NCI-H187 (cell line): ENCODE measurements at regions not wholly inside any gene's neighbourhood (a gene's known extent, or its start where the extent isn't known, plus 50 kb on each side); places are given as distances from the start of the nearest gene placed in this dataset.
A peak's percentile ranks its signal among the peaks of the same experiment; 100 is the strongest.
"Not testable (repeated sequence)": the region's sequence is repeated elsewhere in the genome, so short reads cannot be mapped to it uniquely, and the experiment has no call there.

Experiments
- DNase-seq, 2 experiments: peaks; one replicate each; lab custom pipeline; 2025; lab: John Stamatoyannopoulos, UW

DNA sequence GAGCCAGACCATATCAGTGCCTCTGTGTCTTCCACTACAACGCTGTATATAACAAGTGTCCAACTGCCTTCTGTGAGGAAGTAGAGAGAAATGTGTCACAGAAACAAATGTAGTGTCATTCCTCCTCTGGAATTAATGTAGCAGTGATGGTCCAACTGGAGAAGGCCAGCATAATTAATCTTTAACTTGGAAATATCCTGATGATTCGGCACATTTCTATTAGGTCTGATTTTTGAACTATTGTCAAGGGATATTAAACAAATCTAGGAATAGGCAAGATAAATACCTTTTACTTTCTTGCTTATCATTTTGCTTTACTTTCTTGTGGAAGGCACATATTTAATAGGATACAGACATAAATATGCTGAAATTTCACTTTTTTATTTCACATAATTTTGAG, 446.2 kb upstream of the ALCAM start:
- DNase-seq: no peak

DNA sequence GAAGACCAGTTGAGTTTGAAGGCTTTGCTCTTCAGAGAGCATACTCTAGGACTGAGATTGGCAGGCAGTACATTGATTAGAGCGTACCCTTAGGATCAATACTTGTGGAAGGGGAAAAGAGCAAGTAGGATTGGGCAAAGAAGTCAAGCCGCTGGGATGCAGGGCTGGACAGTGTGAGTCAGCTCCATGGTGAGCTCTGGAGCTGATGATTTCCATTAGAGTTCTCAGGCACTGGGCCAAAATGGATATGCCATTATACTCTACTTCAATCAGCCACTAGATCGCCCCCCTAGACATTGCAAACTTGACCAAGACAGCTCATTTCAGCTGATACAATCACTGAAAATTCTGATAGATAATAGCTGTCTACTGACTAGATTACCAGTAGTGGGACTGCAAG, 432.7 kb upstream of the ALCAM start:
- no peak for DNase-seq

DNA sequence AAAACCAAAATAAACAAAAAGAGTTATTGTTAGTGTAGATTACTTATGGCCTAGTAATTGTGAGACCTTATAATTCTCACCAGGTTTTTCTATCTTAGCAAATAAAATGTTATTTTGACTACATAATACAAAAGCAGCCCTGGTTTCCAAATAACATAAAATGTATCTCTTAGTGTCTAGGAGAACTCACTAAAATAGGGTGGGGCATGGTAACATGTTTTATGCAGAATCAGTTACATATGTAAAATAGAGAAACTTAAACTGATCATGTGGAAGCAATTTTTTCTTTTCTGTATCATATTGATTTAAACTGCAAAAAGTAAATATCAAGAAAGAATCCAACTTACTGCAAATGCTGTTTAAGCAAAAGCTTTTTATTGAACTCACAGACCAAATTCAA, 431.1 kb upstream of the ALCAM start:
- no peak for DNase-seq

DNA sequence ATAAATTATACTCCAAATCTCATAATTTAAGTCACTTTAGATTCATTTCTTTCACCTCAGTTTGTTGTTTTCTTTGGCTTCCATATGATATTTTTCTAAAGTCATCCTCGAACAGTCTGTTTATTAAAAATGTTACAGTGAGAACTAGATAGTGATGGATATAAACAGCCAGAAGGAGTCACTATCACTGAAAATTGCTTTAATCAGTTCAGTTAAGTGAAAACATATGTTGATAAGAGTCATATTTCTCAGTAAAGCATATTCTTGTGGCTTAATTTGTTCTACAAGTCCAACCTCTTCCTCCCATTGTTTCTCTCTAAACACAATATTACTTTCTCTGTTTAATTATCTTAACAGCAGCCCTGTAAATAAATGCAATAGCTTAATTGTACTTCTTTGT, 427.5 kb upstream of the ALCAM start:
- no peak for DNase-seq

DNA sequence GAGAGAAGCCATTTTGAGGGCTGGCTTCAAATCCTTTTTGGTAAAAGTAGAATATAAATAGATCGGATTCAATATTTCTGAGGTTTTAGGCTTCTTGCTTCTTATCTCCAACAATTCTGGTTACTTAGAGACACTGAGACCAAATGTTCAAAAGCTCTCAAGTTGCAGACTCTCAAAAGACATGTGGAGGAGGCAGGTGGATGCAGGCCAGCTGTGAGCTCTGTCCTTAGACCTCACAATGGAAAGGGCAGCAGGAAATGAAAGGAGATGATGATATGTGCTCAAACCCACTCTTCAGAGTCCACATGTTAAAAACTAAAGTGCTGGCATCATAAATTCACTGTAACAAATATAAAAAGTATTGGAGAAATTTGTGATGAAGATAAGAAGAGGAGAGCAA, 424.9 kb upstream of the ALCAM start:
- DNase-seq: peak; percentile 11 to 23

DNA sequence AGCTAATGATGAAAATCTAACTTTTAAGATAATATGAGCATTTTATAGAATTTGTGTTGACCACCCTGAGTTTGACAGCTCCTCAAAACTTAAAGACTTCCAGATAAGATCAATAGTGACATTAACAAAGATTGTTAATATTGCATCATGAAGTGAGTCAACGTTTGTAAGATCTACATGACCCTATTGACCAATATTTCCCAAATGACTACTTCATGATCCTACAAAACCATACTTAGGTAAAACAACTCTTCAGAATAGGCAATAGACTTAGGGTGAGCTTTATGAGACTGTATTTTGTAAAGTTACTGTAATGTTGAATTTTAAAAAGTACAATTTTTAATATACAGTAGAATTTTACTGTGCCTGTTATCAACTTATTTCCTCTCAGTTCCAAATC, 422.7 kb upstream of the ALCAM start:
- DNase-seq: no peak

DNA sequence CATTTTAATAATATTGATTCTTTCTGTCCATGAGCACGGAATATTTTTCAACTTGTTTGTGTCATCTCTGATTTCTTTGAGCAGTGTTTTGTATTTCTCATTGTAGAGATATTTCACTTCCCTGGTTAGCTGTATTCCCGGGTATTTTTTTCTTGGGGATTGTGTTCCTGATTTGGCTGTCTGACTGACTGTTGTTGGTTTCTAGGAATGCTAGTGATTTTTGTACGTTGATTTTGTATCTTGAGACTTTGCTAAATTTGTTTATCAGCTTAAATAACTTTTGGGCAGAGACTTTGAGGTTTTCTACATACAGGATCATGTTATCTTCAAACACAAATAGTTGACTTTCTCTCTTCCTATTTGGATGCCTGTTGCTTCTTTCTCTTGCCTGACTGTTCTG, 418.8 kb upstream of the ALCAM start:
- no peak for DNase-seq

DNA sequence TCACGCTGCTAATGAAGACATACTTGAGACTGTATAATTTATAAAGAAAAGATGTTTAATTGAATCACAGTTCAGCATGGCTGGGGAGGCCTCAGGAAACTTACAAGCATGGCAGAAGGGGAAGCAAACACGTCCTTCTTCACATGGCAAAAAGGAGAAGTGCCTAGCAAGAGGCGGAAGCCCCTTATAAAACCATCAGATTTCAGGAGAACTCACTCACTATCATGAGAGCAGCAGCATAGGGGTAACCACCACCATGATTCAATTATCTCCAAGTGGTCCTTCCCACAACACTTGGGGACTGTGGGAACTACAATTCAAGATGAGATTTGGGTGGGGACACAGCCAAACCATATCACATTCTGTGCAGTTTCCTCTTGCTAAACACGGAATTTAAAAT, 416.9 kb upstream of the ALCAM start:
- not testable (repeated sequence) for DNase-seq

DNA sequence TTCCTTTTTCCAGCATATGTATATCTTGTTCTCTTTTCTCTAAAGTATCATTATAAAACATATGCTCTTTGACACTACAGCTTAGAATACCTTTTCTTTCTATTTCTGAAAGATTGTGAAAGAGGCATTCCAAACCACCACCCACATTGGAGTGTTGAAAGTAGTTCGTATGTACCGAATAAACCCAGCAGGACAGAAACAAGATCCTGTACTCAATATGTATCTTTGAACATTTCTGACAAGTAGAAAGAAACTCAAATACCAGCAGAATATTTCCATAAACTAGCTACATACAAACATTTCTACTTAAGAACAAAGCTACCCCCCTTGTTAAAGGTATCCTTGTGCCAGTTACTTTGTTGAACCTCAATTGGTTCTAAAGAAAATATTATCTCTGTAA, 415.3 kb upstream of the ALCAM start:
- no peak for DNase-seq

DNA sequence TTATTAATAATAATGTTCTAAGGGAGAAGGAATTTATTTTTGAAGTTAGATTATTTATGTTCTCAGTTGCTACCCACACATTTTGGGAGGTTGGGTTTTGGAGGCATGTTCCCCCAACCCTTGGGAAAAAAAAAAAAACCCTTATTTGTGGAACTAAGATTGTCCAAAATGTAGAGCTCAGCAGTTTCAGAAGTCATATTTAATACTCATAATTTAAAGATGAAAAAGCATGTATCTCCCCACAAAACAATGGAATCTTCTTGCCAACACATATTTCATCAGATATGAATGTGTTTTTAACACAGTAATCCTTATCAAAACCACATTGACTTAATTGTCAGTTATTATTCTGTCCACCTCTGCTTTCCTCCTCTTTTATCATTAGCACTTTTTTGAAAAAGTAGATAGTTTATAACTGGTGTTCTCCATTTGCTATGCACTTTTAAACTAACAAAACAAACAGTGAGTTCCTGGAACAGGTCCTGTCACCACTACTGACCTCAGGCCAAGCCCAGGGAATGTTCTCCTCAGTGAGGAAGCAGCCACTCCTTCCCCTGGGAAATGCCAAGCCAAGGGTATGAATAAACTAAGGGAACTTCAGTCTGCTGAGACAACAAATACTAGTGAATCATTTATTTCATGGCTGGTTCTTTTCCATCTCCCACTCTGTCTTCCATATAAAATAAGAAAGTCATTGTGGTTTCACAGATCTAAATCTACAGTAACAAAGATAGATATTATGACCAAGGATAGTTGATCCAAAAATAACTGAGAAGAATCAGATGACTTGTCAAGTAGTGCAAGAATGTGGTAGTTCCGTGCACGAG, 414.4 kb upstream of the ALCAM start:
- no peak for DNase-seq

DNA sequence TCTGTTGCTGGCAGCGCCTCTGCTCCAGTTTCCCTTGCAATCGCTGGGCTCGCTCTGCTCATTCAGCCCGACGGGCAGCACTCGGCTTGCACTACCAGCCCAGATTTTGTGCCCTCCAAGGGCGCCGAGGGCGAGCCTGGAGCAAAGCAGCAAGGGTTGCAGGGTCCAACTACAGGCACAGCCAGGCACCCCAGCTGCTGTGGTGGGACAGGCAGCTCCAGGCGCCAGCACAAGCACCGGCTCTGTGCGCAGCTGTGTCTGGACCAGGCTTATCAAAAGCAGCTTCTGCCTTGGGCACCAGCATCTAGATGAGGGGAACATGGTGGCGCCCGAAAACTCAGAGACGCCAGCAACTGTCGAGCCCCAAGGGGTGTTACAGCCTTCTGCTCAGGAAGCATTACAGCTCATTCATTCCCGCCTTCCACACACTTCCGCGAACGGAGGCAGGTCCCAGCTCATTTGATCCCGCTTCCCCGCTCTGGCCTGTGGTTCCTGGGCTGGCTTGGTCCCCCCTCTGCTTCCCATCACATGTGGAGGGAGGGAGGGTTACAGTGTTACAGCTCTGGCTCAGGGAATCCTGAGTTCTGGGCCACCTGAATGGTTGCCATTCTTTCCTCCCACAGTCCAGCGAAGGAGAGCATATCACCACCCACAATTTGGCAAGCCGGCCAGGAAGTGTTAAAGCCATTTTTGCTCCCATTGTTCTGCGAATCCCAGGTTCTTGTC, 409.9 kb upstream of the ALCAM start:
- no peak for DNase-seq

DNA sequence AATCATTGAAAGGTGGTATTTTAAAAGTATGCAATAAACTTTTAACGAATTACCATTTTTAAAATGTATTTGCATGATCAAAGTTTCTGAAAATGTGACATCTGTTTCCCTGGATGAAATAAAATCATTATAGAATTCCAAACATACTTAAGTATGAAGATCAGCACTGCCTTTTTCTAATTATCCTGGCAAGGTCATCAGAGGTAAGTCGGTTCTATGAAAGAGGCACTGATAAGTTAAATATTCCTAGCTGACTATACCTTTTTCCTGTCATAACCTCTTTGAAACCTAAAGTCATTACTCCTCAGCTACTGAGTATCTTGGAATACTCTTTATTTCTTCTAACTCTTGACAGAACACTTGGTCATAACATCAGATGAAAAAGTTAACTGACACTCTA, 406.1 kb upstream of the ALCAM start:
- DNase-seq: no peak

DNA sequence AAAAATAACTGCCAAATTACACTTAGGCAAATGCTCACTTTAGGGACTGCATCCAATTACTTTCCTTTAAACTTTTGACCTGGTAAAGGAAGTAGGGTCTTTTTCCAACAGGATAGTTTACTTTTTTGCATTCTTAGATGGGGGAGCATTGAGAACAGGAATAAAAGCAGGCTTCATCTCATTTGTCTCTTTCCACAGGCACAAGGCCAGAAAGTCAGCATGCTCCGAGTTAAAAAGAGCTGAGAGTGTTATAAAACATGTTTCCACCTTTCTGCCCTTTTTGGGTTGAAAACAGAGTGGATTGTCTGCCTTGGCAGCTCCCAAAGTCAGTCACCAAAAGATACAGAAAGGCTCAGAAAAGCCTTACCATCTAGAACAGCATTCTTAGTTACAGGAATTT, 404.9 kb upstream of the ALCAM start:
- DNase-seq: no peak

DNA sequence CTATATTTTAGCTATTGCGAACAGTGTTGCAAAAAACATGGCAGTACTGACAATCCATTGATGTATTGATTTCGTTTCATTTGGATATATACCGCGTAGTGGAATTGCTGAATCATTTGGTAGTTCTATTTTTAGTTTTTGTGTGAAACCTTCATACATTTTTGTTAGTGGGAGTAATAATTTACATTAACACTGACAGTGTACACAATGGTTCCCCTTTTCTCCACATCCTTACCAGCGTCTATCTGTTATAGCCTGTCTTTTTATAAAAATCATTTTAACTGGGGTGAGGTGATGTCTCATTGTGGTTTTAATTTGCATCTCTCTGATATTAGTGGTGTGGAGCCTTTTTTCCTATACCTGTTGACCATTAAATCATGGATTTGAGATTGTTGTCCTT, 392.4 kb upstream of the ALCAM start:
- DNase-seq: no peak

DNA sequence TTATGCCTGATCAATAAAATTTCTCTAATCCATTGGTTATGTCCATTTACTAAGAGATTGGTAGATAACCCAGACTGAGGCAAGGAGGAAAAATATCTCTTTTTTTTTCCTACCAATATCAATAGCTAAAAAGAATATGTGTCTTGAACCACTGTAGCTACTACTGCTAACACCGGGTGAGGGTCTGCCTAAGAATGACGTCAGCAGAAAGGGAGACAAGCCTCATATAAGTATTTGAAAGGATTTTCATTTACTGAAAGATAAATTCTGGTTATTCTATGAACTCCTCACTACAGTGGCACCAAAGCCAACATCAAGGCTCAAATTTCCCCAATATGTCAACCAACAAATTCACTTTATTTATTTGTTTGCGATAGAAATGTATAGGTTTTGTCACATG, 389.0 kb upstream of the ALCAM start:
- no peak for DNase-seq

DNA sequence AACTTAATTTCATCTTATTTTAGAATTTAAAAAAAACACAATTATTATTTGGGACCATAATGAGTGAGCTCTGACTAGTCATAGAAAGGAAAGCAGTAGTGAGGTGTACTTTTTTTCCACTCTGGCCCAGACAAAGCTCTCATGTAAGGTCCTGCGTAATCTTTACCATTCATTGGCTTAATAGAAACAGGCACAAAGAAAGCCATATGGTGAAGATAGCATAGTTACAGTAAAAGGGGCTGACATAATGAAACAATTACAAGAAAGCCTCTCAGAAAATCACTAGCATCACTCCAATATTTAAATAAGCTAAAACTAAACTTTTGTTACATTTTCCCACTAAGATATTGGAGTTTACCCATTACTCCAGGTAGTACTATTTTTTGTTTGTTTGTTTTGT, 384.6 kb upstream of the ALCAM start:
- DNase-seq: no peak

DNA sequence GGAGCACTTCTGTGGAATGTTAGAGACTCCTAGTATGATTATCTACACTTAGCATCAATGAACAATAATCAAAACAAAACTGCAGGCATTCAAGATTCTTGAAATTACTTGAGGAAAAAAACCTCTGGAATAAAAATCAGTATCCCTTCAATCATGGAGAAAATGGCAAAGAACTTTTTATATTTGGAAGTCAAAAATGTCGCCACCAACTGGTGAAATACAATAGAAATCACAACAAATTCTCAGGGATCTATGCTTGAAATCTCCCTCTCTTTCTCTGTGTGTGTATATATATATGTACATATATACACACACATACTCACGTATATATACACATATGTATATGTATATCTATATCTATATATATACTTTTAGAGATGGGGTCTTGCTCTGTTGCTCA, 378.9 kb upstream of the ALCAM start:
- DNase-seq: no peak

DNA sequence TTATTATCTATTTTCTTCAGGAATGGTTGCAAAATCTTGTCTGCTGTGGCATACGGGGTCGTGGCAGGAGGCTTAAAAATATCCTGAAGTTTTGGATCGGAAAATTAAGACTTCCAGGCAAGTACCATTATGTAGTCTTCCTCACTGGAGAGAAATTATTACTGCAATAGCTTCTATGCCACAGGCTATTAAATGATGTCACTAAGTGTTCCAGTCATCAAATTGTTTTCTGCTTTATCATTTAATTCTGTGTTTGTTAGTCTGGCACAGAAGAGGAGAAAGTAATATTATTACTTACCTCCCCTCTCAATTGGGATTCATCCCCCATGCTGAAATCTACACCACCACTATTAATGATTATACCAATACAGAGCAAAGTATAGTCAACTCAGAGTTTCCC, 378.2 kb upstream of the ALCAM start:
- DNase-seq: no peak

DNA sequence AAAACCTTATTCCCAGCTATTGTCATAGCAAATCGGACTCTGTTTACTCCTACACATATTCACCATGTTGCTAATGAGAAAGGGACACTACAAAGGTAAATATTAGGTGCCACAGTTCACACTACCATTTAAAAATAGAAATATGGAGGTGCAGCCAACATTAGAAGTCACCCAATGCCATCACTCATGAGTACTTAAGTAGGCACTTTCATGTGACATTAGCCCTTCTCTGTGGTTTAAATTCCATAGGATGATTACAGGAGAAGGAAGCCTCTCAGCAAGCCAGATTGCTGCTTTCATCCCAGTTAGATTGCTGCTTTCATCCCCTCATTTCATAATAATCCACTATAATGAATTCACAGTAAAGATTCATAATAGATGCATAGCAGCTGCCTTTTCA, 376.8 kb upstream of the ALCAM start:
- DNase-seq: no peak

DNA sequence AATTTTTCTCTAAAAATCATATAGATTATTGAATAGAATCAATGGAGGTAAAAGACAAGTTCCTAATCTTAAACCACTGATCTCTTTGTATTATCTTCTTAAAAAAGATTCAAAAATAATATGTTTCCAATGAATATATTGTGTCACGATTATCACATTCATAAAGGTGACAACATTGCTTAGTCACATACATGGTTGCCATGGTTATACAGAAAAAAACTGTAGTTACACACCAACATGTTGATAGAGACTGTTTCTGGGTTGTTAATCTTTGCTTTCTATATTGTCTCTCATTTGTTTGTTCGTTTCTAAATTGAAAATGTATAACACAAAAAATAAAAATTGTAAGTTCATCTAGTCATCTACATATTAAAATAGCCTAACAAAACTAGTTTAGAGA, 376.0 kb upstream of the ALCAM start:
- DNase-seq: no peak

DNA sequence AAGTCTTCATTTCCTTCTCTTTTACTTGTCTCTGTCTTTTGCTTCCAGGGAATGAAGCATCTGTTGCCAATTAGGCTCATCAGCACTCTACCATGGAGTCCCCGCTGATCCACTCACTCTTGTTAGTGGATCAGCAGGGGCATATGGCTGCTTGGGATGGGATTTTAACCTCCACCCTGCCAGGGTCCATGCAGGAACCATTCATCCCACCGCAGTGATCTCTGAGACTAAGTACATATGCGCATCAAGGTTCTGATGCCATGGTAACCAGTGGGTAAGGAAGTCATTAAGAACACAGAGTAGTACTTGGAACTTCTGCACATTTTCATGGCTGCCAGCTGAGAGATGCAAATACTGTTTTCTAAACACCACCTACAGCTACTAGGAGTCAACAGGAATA, 374.0 kb upstream of the ALCAM start:
- no peak for DNase-seq

DNA sequence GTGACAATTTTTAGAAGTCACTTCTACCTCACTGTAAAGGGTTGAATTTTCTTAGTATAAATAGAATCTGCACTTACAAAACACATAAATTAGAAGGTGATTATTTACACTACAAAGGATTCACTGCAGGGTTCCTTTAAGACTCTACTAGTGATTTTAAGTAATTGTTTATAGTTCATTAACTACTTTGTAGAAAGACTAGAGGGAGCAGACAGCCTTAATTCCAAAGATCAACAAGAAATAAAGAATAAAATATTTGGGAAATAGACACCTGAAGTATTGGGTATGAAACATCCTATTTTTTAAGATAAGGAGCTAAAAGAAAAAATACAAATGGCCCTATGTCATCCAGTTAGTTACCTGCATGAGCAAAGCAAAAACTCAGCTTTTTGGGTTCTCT, 360.5 kb upstream of the ALCAM start:
- no peak for DNase-seq

DNA sequence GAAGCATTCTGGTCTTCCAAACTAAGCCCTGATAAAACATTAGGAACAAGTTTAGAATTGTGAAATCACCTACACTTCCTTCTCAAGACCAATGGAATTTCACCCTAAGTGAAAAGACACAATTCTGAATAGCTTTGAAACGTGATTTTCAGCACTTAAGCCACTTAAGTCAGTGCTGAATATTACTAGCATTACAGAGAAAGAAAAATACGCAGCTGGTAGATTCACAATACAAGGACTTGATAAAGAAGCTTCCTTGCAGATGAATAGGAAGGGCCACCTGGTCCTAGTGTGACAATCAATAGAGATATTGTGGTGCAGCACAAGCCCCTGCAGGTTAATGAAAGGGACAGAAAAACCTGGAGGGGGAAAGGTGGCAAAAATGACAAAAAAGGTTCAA, 353.1 kb upstream of the ALCAM start:
- no peak for DNase-seq

DNA sequence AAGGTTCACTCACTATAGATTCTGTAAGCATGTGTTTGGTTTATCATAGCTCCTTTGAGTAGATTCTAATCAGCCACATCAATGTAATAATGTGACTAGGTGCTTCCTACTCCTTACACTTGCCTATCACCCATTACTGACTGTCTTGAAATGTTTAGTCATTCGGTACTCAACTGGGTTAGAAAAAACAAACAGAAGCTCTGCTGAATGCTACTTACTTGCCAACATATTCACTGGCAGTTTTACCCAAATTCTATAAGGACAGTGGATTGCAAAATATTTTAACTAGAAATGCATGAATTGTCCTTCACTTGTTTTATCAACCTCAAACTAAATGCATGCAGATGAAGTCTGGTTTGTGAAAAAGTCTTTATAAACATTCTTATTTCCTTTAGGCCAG, 352.1 kb upstream of the ALCAM start:
- DNase-seq: no peak
